ENCODE measurements at regions not wholly inside any gene's neighbourhood (a gene's known extent, or its start where the extent isn't known, plus 50 kb on each side); places are given as distances from the start of the nearest gene placed in this dataset.
"Not testable (repeated sequence)": the region's sequence is repeated elsewhere in the genome, so short reads cannot be mapped to it uniquely, and the experiment has no call there.

DNA sequence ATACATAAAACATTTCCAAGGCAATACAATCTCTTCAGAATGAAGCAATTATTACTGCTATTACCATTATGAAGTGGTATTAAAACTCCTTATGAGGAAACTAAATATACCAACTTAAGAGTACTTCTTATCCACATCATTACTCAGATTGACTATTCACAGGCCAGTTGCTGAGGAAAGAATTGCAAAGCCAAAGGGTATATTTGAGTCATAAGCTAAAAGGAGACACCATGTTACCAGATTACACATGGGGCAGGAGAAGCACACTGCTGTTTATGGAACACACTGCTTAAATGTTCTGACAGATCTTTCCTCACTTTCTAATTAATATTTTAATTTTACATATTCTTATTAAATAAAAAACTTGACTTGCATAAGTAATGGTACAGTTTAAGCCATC lies 1726.4 kb upstream of the NUDT12 start:
- ChIA-PET POLR2A (no interaction called here), CTCF (no interaction called here)

DNA sequence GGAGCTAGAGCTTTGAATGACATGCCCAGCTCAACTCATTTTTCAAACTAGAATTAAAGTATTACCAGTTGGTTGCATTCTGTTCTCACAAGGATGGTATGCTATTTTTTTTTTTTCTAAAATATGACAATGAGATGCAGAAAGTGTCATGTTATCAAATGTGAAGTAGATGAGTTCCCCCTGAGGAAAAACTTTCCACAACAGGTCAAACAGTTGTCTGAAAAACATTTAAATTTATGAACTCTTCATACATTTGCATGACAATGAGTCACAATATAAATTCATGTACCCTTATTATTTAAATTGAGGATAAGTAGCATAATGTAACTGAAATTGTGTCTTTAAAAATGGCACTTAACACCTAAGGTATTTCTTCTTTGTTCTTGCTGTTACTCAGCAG lies 1720.5 kb upstream of the NUDT12 start:
- POLR2A ChIA-PET, result no interaction called here
- CTCF ChIA-PET, result no interaction called here

GRCh38 chr5:105274079-105274478 lies 1711.5 kb upstream of the NUDT12 start:
- ChIA-PET POLR2A (no interaction called here), CTCF (no interaction called here)

GRCh38 chr5:105263515-105263914 lies 1700.9 kb upstream of the NUDT12 start:
- CTCF ChIA-PET, result no interaction called here
- POLR2A ChIA-PET, result no interaction called here

DNA sequence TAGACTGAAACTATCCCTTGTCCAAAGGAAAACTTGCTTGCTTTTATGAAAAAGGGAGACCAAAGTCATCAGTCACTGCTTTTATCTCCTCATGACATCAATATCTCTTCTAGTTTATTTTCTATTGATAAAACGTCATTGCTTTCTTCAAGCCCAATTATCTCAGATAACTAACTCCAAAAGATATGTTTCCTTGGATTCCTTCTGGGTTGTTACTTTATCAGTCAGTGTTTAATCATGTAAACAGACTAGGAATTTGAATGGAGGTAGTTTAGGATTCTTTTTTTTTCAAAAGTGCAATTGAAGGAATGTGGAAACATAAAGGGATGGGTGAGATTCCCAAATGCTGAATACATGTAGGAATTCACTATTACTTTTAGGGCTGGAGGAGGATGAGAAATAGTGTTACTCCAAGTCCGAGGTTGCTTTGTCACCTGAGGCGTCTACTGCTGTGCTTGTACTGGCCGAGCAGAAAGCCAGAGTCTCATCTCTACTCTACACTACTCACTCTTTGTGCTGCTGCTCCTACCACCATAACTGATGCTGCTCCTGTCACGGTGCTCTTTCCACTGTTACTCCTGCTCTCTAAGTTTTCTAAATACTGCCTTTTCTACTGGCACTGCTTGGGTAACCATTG lies 1697.1 kb upstream of the NUDT12 start:
- POLR2A ChIA-PET, result no interaction called here
- CTCF ChIA-PET, result no interaction called here

GRCh38 chr5:105238561-105238960 lies 1676.0 kb upstream of the NUDT12 start:
- ChIA-PET POLR2A (no interaction called here), CTCF (no interaction called here)

DNA sequence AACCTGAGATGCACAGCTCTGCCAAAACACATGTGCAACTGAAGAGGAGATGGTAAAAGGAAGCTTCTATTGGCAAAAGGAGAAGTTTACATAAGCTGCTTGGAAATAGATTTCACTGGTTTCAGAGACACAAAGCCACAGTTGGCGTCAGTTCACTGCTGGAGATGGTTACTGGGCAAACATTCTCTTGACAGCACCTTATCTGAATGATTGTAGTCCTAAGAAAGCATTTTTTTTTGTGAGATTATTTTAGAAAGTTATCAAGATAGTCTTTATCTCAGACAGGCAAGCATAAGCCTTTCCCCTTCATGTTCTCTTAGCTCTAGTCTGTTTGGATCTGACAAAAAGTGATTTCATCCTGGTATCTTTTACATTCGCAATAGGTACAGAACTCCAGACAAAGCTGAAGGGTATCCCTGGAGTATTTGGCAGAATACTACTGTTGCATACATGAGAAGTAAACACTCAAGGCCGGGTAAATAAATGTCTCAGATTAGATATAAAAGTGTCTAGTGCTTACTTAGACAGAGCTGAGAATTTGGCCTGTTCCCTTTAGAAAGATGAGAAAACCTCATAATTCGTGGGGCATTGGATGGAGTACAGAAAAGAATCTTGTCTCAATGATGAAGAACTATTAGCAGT lies 1668.0 kb upstream of the NUDT12 start:
- ChIA-PET CTCF (no interaction called here), POLR2A (no interaction called here)

DNA sequence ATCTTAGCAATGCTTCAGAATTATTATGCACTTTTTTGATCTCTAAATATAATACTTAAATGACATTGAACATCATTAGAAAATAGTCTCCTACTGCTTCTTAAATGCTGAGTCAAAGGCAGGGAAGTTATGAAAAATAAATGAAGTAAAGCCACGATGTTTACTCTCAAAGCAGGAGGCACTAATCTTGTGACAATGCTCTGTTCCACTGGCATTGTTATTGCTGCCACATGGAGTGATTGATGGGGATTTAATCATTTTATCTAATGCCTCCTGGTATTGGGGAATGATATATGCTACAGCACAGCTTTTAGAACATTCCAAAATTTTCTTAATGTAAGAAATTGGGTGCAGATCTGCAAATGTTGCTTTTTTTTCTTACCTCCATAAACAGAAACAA lies 1655.4 kb upstream of the NUDT12 start:
- POLR2A ChIA-PET, result no interaction called here
- CTCF ChIA-PET, result no interaction called here

DNA sequence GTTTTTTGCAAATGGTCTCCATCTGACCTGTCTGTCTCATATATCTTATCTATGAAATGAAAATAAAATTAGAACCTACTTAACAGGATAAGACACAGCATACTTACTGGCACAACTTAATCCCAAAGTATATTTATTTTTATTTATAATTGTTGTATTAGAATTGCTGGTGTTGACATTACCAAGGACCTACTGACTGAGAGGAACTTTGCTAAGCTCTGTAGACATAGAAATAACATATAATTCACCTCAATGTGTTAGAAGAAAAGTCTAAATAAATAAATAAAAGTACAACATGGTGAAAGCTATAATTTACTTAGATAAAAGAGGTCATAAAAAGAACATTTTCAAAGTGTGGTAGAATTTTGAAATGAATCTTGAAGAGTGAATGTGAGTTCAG lies 1650.5 kb upstream of the NUDT12 start:
- CTCF ChIA-PET, result no interaction called here
- POLR2A ChIA-PET, result no interaction called here

GRCh38 chr5:105207066-105207465 lies 1644.5 kb upstream of the NUDT12 start:
- CTCF ChIA-PET, result no interaction called here
- POLR2A ChIA-PET, result no interaction called here

DNA sequence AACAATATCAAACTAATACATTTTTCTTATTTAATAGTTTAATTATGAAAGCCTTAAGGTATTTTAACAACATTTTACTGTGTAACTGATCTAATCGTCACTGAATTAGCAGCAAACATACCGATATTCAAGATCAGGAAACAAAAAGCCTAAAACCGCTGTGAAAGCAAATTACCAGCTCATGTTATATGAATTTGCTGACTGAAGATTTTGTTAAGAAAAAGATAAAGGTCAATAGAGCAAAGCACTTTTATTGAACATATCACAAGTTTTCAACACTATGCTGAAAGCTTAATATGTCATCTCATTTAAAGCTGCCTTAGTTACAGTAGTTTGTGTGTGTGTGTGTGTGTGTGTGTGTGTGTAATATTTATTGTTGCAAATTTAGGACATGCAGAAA lies 1634.9 kb upstream of the NUDT12 start:
- ChIA-PET CTCF (no interaction called here), POLR2A (no interaction called here)

DNA sequence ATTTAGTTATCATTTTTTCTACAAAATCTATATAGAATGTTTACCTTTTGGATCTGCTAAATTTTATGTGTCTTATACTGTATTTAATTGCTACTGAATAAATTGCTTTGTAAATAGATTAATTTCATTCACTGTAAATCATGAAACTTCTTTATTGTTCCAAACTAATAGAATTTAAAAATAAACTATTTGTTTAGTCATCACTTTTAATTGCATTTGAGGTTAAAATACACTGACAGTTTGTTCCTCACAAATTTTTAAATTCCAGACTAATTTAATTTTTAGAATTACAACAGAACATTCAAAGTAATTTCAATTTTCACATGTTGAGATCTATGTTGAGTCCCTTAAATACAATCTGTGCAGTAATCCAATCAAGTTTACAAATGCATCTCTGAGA lies 1633.2 kb upstream of the NUDT12 start:
- ChIA-PET CTCF (no interaction called here), POLR2A (no interaction called here)

DNA sequence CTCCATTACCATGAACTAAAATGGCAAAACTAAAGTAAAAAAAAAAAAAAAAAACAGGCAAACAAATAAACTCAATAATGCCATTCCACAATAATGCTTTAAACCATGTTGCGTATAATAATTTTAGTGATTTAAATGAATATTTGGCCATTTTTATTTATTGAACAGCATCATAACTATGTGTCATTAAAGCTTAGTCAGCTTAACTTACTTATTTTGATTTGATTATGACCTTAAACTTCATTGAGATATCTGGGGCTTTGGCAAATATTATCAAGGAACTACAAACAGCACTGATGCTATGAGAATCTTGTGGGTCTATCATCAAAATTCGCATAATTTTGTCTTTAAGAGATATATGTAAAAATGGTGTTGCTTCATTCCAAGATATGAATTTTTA lies 1610.3 kb upstream of the NUDT12 start:
- ChIA-PET CTCF (no interaction called here), POLR2A (no interaction called here)

DNA sequence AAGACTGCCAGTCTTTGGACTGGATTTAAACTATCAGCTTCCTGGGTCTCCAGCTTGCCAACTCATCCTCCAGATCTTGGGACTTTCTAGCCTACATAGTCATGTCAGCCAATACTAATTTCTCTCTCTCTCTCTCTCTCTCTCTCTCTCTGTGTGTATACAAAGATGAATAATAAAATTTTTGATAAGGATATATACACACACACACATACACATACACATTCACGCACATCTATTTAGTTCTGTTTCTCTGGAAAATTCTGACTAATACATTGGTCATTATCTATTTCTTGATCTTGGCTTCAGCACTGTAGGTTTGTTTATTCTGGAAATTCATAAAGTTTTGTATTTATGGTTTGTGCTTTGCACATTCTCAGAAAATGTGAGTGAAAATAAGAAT lies 1606.2 kb upstream of the NUDT12 start:
- CTCF ChIA-PET, result no interaction called here
- POLR2A ChIA-PET, result interaction anchor here (0.6 kb wide), 1 partner anchor 16 kb away, joined by 3 read pairs; no protein-coding TSS in a partner anchor

DNA sequence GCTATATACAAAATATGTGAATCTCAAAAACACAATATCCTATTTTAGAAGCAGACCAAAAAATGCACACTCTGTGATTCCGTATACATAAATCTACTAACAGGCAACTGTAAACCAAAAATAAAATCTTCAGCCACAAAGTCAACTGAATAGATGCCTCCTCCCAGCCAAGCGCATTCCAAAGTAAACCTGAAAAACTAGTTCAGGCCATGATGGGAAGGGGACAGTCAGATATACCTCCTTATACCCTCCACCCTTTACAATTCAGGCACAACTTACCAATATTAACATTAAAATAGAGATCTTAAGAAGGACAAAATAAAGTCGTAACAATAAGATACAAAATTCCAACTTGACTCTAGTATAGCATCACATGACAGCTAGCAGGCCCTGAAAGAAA lies 1604.5 kb upstream of the NUDT12 start:
- ChIA-PET CTCF (no interaction called here), POLR2A (no interaction called here)

- POLR2A ChIA-PET, result no interaction called here
- CTCF ChIA-PET, result no interaction called here
These were observed 1601.0 kb upstream of the NUDT12 start for GRCh38 chr5:105163547-105163946.

DNA sequence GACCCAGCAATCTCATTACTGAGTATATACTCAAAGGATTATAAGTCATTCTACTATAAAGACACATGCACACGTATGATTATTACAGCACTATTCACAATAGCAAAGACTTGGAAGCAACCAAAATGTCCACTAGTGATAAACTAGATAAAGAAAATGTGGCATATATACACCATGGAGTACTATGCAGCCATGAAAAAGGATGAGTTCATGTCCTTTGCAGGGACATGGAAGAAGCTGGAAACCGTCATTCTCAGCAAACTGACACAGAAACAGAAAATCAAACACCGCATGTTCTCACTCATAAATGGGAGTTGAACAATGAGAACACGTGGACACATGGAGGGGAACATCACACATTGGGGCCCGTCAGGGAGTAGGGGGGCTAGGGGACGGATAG lies 1600.0 kb upstream of the NUDT12 start:
- CTCF ChIA-PET, POLR2A ChIA-PET: not testable (repeated sequence)

DNA sequence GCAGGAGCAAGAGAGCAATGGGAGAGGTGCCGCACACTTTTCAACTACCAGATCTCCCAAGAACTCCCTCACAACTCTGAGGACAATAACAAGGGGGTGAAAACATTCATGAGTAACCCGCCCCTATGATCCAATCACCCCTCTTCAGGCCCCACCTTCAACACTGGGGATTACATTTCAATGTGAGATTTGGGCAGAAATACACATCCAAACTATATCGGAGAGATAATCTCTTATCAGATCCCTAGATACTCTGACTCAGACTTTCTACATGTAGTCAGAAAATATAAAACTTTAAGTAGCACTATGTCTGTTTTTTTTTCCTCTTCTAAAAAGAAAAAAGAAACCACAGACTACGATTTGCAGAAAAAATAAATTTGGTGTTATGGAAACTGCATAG lies 1595.9 kb upstream of the NUDT12 start:
- CTCF ChIA-PET, result no interaction called here
- POLR2A ChIA-PET, result no interaction called here

DNA sequence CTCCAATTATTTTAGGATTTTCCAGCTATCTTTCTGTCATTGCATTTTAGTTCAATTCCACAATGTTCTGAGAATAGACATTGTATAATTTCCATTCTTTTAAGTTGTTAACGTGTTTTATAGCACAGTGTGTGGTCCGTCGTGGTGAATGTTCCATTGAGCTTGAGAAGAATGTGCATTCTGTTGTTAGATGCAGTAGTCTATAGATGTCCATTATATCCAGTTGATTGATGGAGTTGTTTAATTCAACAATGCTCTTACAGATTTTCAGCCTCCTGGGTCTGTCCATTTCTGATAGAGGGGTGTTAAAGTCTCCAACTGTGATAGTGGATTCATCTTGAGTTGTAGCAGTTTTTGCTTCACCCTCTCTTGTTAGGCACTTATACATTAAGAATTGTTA lies 1587.7 kb upstream of the NUDT12 start:
- ChIA-PET POLR2A (no interaction called here), CTCF (no interaction called here)

GRCh38 chr5:105146867-105147266 lies 1584.3 kb upstream of the NUDT12 start:
- POLR2A ChIA-PET, result no interaction called here
- CTCF ChIA-PET, result no interaction called here

- POLR2A ChIA-PET, result no interaction called here
- CTCF ChIA-PET, result no interaction called here
These were observed 1582.6 kb upstream of the NUDT12 start for GRCh38 chr5:105145152-105145551.

- ChIA-PET CTCF (no interaction called here), POLR2A (no interaction called here)
These were observed 1571.7 kb upstream of the NUDT12 start for GRCh38 chr5:105134328-105134727.

- CTCF ChIA-PET, result no interaction called here
These were observed 1570.5 kb upstream of the NUDT12 start for GRCh38 chr5:105133087-105133486.

More at GRCh38 chr5:105133087-105133486, 1570.5 kb upstream of the NUDT12 start:
- POLR2A ChIA-PET, result no interaction called here
